DOHH2 (cell line): ENCODE measurements at regions not wholly inside any gene's neighbourhood (a gene's known extent, or its start where the extent isn't known, plus 50 kb on each side); places are given as distances from the start of the nearest gene placed in this dataset.

ENCODE experiments used
- H3F3A ChIP-seq: fragments of 200-600 bp; sonication (generic), shearing (Covaris generic); 2 replicates; pipeline ENCODE4 v1.6.0; 2016; ENCODE audit warnings: antibody characterized with exemption, mild to moderate bottlenecking; ENCODE audit not compliant: control insufficient read depth, insufficient read depth
- H3K27ac ChIP-seq: fragments of 200-600 bp; sonication (generic); 2 replicates; pipeline ENCODE4 v1.5.1; 2014; ENCODE audit warnings: low read depth, mild to moderate bottlenecking, low read length, moderate library complexity
- H3K27me3 ChIP-seq: fragments of 200-600 bp; sonication (generic); 2 replicates; pipeline ENCODE4 v1.6.1; 2014; ENCODE audit warnings: mild to moderate bottlenecking, low read length, mixed read lengths; ENCODE audit not compliant: control insufficient read depth
- H3K36me3 ChIP-seq: fragments of 200-600 bp; sonication (generic); 2 replicates; pipeline ENCODE4 v1.6.1; 2014; ENCODE audit warnings: mild to moderate bottlenecking, low read length, moderate library complexity, mixed read lengths; ENCODE audit not compliant: control insufficient read depth
- H3K4me1 ChIP-seq: fragments of 200-600 bp; sonication (generic); 2 replicates; pipeline ENCODE4 v1.6.1; 2014; ENCODE audit warnings: mild to moderate bottlenecking, low read length, mixed read lengths; ENCODE audit not compliant: control insufficient read depth
- H3K4me2 ChIP-seq: fragments of 200-600 bp; sonication (generic); 2 replicates; pipeline ENCODE4 v1.6.0; 2014; ENCODE audit warnings: mild to moderate bottlenecking, low read length, moderate library complexity
- H3K4me3 ChIP-seq: fragments of 200-600 bp; sonication (generic); 2 replicates; pipeline ENCODE4 v1.5.1; 2014; ENCODE audit warnings: mild to moderate bottlenecking, low read length, mixed read lengths
- H3K79me2 ChIP-seq: fragments of 200-600 bp; sonication (generic); 2 replicates; pipeline ENCODE4 v1.6.1; 2014; ENCODE audit warnings: mild to moderate bottlenecking, low read length, mixed read lengths; ENCODE audit not compliant: control insufficient read depth
- H3K9me2 ChIP-seq: fragments of 200-600 bp; sonication (generic); replicated peaks from 2 replicates; pipeline ENCODE4 v1.6.1; 2014; ENCODE audit warnings: mild to moderate bottlenecking, low read length, mixed read lengths; ENCODE audit not compliant: control insufficient read depth
- H3K9me3 ChIP-seq: fragments of 200-600 bp; sonication (generic); 2 replicates; pipeline ENCODE4 v1.6.1; 2014; ENCODE audit warnings: antibody characterized with exemption, low read length, mixed read lengths; ENCODE audit not compliant: control insufficient read depth, insufficient read depth
- H4K20me1 ChIP-seq: fragments of 200-600 bp; sonication (generic); 2 replicates; pipeline ENCODE4 v1.6.0; 2014; ENCODE audit warnings: low read depth, mild to moderate bottlenecking, antibody characterized with exemption, low read length, moderate library complexity; ENCODE audit not compliant: control insufficient read depth, insufficient read depth
- EZH2phosphoT487 ChIP-seq: fragments of 200-600 bp; sonication (generic); IDR thresholded peaks from 2 replicates; pipeline ENCODE4 v1.6.1; 2017; ENCODE audit warnings: borderline replicate concordance, mild to moderate bottlenecking, antibody characterized with exemption, low read length, moderate library complexity, mixed read lengths
- TF ChIP-seq, protein P1 (sequence below): fragments of 200-600 bp; sonication (generic); IDR thresholded peaks from one replicate; pipeline ENCODE4 v1.5.1; 2014; ENCODE audit warnings: antibody characterized with exemption, mild to moderate bottlenecking, low read depth, low read length; ENCODE audit not compliant: poor library complexity, severe bottlenecking

DNA sequence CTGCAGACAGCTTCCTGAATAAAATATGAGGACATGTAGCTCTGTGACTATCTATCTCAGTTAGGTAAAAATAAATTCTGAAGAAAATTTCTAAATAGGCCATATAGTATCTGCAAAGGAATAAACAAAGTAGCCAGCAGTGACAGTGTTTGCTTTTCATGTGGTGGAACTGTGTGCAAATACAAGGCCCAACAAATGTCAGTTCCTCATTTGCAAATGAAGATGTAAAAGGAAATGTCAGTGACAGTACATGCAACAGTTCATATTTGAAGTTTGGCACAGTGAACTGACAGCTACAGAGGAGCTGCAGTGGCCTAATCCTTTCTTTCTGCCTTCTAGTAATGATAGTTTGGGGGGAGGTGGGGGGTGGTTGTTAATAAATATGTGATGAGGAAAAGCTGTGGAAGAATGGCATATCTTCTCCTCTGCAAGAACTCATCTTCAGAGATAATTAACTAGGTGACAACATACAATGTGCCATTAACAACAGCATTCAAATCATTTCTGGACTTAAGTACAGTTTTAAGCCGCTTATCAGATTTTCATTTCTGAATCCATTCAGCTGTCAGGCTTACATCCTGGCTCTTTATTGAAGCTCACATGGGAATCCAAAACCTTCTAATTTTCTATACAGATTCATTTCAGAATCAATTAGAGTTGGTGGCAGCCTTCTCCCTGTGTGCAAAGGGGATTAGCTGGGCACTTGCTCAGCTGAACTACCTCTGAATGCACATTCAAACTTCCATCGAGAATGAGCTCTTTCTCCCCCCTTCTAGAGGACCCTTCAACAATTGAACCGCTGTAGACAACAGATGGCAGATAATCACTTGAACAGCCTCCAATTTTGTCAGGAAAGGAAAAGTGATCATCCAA lies 1059.0 kb upstream of the EPHA7 start:
- Histone ChIP-seq H3K27me3 (no peaks in the 10 kb centered on the region), H3K27ac (no peak overlapping the region), H3K4me2 (no peak overlapping the region), H3K79me2 (no peaks in the 10 kb centered on the region), H3F3A (no peaks in the 10 kb centered on the region), H4K20me1 (no peaks in the 10 kb centered on the region), H3K9me3 (no peaks in the 10 kb centered on the region), H3K4me1 (no peaks in the 10 kb centered on the region), H3K36me3 (no peaks in the 10 kb centered on the region), H3K9me2 (no peaks in the 10 kb centered on the region), H3K4me3 (no peak overlapping the region)
- TF ChIP-seq, protein P1, sequence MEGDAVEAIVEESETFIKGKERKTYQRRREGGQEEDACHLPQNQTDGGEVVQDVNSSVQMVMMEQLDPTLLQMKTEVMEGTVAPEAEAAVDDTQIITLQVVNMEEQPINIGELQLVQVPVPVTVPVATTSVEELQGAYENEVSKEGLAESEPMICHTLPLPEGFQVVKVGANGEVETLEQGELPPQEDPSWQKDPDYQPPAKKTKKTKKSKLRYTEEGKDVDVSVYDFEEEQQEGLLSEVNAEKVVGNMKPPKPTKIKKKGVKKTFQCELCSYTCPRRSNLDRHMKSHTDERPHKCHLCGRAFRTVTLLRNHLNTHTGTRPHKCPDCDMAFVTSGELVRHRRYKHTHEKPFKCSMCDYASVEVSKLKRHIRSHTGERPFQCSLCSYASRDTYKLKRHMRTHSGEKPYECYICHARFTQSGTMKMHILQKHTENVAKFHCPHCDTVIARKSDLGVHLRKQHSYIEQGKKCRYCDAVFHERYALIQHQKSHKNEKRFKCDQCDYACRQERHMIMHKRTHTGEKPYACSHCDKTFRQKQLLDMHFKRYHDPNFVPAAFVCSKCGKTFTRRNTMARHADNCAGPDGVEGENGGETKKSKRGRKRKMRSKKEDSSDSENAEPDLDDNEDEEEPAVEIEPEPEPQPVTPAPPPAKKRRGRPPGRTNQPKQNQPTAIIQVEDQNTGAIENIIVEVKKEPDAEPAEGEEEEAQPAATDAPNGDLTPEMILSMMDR: no peak
- no peak for TF ChIP-seq EZH2phosphoT487

DNA sequence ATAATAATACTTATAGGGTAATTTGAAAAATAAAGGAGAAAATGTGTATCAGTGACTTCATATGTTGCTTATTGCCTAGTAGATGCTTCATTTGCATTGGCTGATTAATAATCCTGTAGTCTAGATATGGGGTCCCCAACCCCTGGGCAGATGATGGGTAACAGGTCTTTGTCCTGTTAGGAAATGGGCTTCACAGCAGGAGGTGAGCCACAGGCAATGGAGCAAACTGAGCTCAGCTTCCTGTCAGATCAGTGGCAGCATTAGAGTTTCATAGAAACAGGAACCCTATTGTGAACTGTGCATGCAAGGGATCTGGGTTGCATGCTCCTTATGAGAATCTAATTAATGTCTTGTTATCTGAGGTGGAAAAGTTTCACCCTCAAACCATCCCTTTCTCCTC lies 1049.5 kb upstream of the EPHA7 start:
- no peak overlapping the region for H3K4me2 ChIP-seq
- H3K9me3 ChIP-seq: no peaks in the 10 kb centered on the region
- H3K9me2 ChIP-seq: no peaks in the 10 kb centered on the region
- no peaks in the 10 kb centered on the region for H3K27me3 ChIP-seq
- H3K27ac ChIP-seq: no peak overlapping the region
- no peak for TF ChIP-seq EZH2phosphoT487
- TF ChIP-seq, protein P1: no peak
- no peak overlapping the region for H3K4me3 ChIP-seq
- no peaks in the 10 kb centered on the region for H3K4me1 ChIP-seq
- H3K79me2 ChIP-seq: no peaks in the 10 kb centered on the region
- no peaks in the 10 kb centered on the region for H3F3A ChIP-seq
- H4K20me1 ChIP-seq: no peaks in the 10 kb centered on the region
- H3K36me3 ChIP-seq: no peaks in the 10 kb centered on the region

- no peaks in the 10 kb centered on the region for H3K9me2 ChIP-seq
- H3K27ac ChIP-seq: no peak overlapping the region
- H3K27me3 ChIP-seq: no peaks in the 10 kb centered on the region
- no peaks in the 10 kb centered on the region for H3K36me3 ChIP-seq
- H3K9me3 ChIP-seq: no peaks in the 10 kb centered on the region
- no peaks in the 10 kb centered on the region for H3K79me2 ChIP-seq
- H3K4me2 ChIP-seq: no peak overlapping the region
- TF ChIP-seq EZH2phosphoT487: no peak
- TF ChIP-seq, protein P1: no peak
- H4K20me1 ChIP-seq: no peaks in the 10 kb centered on the region
- no peaks in the 10 kb centered on the region for H3K4me1 ChIP-seq
- no peaks in the 10 kb centered on the region for H3F3A ChIP-seq
- no peak overlapping the region for H3K4me3 ChIP-seq
These were observed 1044.7 kb upstream of the EPHA7 start for GRCh38 chr6:94464018-94464510.
